OCI-M1 (cell line): ENCODE measurements at regions not wholly inside any gene's neighbourhood (a gene's known extent, or its start where the extent isn't known, plus 50 kb on each side); places are given as distances from the start of the nearest gene placed in this dataset.
"Not testable (repeated sequence)": the region's sequence is repeated elsewhere in the genome, so short reads cannot be mapped to it uniquely, and the experiment has no call there.

Experiments used
- DNase-seq: peaks from one replicate; lab custom pipeline; 2025; lab: John Stamatoyannopoulos, UW

- DNase-seq, result no peak
Measured at GRCh38 chr12:86770871-86771270, 514.7 kb upstream of the MGAT4C start.

GRCh38 chr12:86748894-86749293 is 492.7 kb upstream of the MGAT4C start:
- DNase-seq, result no peak

DNA sequence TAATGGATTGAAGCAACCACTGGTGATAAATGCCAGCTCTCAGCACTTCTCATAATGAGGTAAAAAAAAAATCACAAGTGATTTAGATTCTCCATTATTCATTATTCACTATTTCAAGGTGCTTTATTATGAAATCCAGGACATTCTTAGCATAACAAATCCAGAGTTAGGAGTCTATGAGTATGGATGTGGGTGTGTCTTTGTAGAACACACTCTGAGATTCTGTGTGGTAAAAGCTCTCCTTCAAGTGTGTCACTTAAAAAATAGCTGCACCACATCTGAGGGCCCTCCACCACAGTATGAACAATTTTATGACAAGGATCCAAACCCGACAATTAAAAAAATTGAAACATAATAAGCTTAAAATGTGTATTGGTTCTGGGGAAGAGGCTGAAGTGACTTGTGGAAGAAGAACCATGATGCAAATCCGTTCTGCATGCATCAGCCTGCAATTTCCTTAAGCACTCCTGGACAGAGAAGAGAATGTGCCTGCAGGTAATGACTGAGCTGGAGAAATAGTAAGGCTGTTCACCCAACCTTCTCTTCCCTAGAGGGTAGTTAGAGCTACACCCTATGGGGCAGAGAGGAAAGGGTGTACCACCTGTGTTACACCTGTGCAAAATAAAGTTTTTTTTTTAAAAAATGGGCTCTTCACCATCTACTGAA is 488.5 kb upstream of the MGAT4C start:
- DNase-seq, result no peak

GRCh38 chr12:86743875-86744536 is 487.8 kb upstream of the MGAT4C start:
- DNase-seq, result no peak

DNA sequence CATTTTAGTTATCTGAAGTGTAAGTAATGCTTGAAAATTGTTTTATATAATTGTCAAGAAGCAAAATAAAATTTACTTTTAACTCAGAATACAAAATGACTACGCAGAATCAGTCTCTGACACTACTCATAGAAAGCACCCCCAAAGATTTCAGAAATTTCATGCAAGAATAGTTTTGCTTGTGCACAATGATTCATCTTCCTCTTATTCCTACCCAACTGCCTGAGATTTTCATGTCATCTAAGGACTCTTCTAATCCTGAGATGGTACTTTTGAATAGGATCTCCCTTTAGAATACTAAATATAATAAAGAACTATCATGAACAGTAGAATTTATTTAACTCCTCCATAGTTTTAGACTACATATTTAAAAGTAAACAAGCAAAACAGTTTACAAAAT is 485.3 kb upstream of the MGAT4C start:
- DNase-seq, result no peak

DNA sequence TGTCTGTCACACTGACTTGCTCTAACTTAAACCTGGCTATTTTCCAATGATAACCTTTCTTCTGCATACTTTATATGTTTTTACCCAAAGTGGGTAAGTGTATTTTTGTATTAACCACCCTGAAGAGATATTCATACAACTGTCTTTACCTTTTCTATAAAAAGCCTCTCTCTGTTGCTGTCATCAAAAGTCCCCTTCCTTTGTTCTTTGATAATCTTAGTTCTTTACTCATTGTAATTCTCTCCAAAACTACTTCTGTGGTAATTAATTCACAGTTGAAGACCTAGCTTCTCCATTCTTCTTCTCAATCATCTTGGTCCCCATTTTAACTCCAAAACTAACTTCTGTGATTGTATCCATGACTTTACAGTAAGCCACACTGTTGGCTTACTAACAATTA is 479.7 kb upstream of the MGAT4C start:
- no peak for DNase-seq

GRCh38 chr12:86735072-86735471 is 478.9 kb upstream of the MGAT4C start:
- no peak for DNase-seq

GRCh38 chr12:86730233-86730632 is 474.0 kb upstream of the MGAT4C start:
- no peak for DNase-seq

DNA sequence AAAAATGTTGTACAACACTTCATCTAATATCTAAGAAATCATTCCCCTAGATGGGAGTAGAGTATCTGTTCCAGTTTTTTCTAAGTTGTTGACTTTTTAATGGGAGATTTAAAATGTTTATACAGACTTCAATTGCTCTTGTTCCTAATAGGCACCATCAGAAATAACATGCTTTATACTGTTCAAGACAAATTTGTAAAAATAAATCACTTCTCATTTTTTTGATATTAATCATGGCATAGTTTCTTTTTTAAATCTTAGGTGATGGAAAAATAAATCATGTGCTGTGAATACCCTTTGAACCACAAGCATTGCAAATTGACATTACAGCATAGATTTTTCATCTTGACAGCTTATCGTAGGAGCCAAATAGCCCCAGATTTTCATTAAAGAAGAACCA is 473.5 kb upstream of the MGAT4C start:
- DNase-seq, result no peak

- no peak for DNase-seq
Measured at GRCh38 chr12:86727160-86727559, 471.0 kb upstream of the MGAT4C start.

DNA sequence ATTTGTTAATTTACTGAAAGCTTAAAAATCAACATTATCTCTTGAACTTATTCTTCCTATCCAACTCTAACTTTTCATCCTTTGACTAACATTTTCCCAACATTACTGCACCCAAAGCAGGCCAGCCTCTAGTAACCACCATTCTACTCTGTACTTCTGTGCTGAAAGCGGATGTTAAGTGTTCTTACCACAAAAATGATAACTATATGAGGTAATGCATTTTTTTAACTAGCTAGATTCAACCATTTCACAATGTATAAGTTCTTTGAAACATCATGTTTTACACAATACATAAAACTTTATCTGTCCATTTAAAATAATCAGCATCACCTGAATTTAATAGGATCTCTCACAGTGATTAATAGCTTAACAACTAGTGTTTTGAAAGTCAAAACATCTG is 468.5 kb upstream of the MGAT4C start:
- DNase-seq, result no peak

- DNase-seq, result peak; percentile 44
Measured at GRCh38 chr12:86723326-86723725, 467.1 kb upstream of the MGAT4C start.

GRCh38 chr12:86721713-86722397 is 465.7 kb upstream of the MGAT4C start:
- DNase-seq, result no peak

DNA sequence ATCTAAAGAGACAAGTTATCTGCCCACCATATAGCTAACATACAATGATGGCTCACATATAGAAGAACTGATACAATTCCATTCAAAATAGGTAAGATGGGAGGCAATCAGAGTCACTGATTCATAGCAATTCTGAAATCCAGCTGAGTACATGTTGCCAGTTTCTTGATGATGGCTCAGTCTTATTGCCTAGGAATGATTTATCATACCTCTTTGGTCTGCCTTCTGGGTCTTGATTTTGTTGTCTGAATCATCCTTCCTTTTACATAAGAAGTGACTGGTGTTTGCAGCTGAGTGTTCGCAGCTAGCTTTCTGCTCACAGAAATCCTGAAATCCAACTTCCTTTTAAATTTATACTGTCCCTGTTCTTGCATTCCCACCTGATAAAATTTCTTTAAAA is 463.2 kb upstream of the MGAT4C start:
- no peak for DNase-seq

- no peak for DNase-seq
Measured at GRCh38 chr12:86713121-86713520, 456.9 kb upstream of the MGAT4C start.

DNA sequence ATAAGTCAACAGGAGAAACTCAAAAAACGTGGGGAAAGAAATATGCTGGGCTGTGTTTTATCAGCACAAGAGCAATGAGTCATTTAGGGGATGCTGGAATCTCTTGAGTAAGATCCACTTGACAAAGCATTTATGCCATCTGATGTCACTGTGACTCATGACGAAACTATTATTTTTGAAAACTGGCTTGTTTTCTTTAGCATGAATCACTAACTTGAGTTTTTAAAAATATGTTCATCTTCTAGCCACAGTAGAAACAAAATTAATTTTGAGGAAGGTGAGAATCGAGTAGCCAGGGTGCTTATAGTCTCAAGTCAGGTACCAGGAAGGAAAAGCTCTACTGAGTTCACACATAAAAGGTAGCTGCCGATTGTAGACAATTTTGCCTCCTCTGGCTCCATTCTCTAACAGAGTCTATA is 456.2 kb upstream of the MGAT4C start:
- peak; percentile 61 for DNase-seq

DNA sequence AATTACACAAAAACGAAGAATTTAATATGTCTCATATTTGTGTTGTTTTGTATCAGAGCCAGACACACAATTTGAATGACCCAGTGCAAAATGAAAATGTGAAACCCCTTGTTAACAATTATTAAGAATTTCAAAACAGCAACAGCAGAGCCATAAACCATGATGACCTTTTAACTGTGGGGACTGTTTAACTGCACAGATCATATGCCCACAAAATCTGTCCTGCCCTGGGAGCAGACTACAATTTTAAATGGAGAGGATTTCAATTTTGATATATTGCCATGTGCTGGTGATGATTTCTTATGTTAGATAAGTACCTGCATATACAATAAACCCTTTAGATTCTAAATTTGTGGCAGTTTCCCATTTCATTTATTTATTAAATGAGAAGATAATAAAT is 455.5 kb upstream of the MGAT4C start:
- no peak for DNase-seq

DNA sequence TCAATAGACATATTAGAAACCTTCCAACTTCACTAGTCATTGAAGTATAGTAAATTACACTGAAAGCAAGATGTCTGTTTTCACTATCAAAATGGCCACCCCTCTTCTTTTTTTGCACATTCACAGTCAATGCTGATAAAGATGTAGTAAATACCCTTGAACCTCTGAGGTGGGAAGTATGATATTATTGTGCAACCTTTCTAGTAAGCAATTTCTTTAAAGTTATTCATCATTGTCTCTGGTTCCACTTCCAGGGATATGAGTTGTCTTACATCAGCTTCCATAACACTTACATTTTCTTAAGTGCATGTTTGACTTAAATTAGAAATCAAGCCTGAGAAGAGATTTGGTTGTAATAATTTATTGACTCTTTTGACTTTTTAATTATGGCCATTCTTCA is 453.9 kb upstream of the MGAT4C start:
- DNase-seq, result no peak

DNA sequence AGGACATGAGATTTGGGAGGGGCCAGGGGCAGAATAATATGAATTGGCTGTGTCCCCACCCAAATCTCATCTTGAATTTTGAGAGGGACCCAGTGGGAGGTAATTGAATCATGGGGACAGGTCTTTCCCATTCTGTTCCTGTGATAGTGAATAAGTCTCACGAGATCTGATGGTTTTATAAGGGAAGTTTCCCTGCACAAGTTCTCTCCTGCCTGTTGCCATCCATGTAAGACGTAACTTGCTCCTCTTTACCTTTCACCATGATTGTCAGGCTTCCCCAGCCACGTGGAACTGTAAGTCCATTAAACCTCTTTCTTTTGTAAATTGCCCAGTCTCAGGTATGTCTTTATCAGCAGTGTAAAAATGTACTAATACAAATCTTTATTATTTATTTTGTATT is 452.8 kb upstream of the MGAT4C start:
- DNase-seq, result not testable (repeated sequence)

GRCh38 chr12:86698641-86698980 is 442.4 kb upstream of the MGAT4C start:
- DNase-seq, result no peak

DNA sequence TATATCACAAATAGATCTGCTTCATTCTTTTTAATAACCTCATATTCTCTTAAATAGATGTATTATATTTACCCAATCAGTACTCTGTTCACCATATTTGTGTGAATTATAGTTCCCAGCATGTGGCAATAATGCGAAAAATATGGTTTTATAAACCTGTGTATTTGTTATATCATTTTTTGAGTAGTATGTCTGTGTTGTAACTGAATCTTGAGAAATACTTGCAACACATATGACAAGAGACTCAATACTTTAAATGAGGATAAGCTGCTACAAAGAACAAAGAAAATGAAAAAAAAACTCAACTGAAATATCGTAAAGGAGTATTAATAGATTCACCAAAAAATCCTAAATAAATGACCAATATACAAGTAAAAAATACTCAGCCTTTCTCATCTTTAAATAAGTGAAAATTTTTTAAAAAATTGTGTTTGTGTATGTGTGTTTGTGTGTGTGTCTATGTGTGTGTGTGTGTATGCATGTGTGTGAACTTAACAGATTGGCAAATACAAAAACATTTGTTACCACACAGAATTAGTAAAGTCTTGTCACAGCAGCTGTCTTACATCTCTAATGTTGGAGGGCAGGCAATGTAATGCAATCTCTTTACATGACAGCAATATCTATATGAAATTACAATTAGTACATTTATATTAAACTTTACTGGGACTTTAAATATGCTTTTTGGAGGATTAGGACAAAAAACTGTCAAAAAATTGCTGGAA is 441.9 kb upstream of the MGAT4C start:
- no peak for DNase-seq

- DNase-seq, result peak; percentile 71
Measured at GRCh38 chr12:86683568-86684304, 427.5 kb upstream of the MGAT4C start.
